Endothelial cell of umbilical vein (primary cell): ENCODE measurements at regions not wholly inside any gene's neighbourhood (a gene's known extent, or its start where the extent isn't known, plus 50 kb on each side); places are given as distances from the start of the nearest gene placed in this dataset.

Source experiments
- BruUV-seq: library from RNA; stranded (reverse); fragments of 400-500 nt; replicated peaks from 2 replicates; lab custom pipeline; 2021; lab: Mats Ljungman, UMichigan
- CTCF ChIA-PET: fragments of 300-600, 350-600 bp; sonication (Branson Sonifier 250); formaldehyde crosslinking; loops from one replicate; lab custom pipeline; 2021; ENCODE audit warnings: antibody characterized with exemption, inconsistent platforms; lab: Charles Lee
- POLR2A ChIA-PET: fragments of 300-600, 350-600 bp; sonication (Branson Sonifier 250); formaldehyde crosslinking; loops from one replicate; lab custom pipeline; 2021; ENCODE audit warnings: antibody characterized with exemption, inconsistent platforms; lab: Charles Lee
- DNase-seq: peaks from one replicate; pipeline ENCODE4 v3.0.0-alpha.2; 2011; ENCODE audit warnings: low read depth, low spot score
- FAIRE-seq: peaks from 2 replicates; lab custom pipeline; 2011; peaks lifted over from hg19 to GRCh38; lab: Jason Lieb, UNC
- H2AFZ ChIP-seq: 2 replicates; pipeline ENCODE4 v1.6.0; 2012; ENCODE audit warnings: low read depth, low read length, control low read depth, inconsistent platforms
- H3K27ac ChIP-seq: 2 replicates; pipeline ENCODE4 v1.5.1; 2011; ENCODE audit warnings: low read depth, mild to moderate bottlenecking, control low read depth, low read length, moderate library complexity; ENCODE audit not compliant: insufficient read depth
- H3K27me3 ChIP-seq, 2 experiments: 2 replicates each; pipeline versions ENCODE4 v1.6.0 to v1.6.1; 2011; ENCODE audit warnings: low read length in 2 of 2, mixed read lengths in 1 of 2; ENCODE audit not compliant: control insufficient read depth in 2 of 2, insufficient read depth in 2 of 2
- H3K36me3 ChIP-seq, 2 experiments: 2 replicates in 1 of 2; 3 replicates in 1 of 2; pipeline ENCODE4 v1.5.1; 2011; ENCODE audit warnings: low read length in 2 of 2, mild to moderate bottlenecking in 1 of 2, moderate library complexity in 1 of 2; ENCODE audit not compliant: control insufficient read depth in 2 of 2, insufficient read depth in 2 of 2; ENCODE audit errors: extremely low read depth in 1 of 2
- H3K4me1 ChIP-seq: 3 replicates; pipeline ENCODE4 v1.5.1; 2011; ENCODE audit warnings: mild to moderate bottlenecking, low read length; ENCODE audit not compliant: control insufficient read depth, insufficient read depth; ENCODE audit errors: extremely low read depth
- H3K4me2 ChIP-seq: 2 replicates; pipeline ENCODE4 v1.6.1; 2011; ENCODE audit warnings: low read length, control low read depth, mixed read lengths; ENCODE audit not compliant: insufficient read depth
- H3K4me3 ChIP-seq, 3 experiments: fragments of 200-600 bp in 1 of 3; sonication (generic), shearing (Covaris generic) in 1 of 3; replicated peaks in 1 of 3; 2 replicates each; pipeline ENCODE4 v1.5.1; 2011 to 2016; ENCODE audit warnings: control low read depth in 3 of 3, low read length in 3 of 3, mild to moderate bottlenecking in 2 of 3, inconsistent platforms in 1 of 3, low read depth in 1 of 3, moderate library complexity in 1 of 3; ENCODE audit not compliant: insufficient read depth in 1 of 3
- H3K79me2 ChIP-seq: 2 replicates; pipeline ENCODE4 v1.6.0; 2012; ENCODE audit warnings: low read length, inconsistent platforms; ENCODE audit not compliant: control insufficient read depth, insufficient read depth
- H3K9ac ChIP-seq: replicated peaks from 2 replicates; pipeline ENCODE3; 2011; ENCODE audit warnings: low read length, control low read depth; ENCODE audit not compliant: insufficient read depth; ENCODE audit errors: extremely low read depth
- H3K9me1 ChIP-seq: replicated peaks from 3 replicates; pipeline ENCODE4 v1.6.0; 2011; ENCODE audit warnings: mild to moderate bottlenecking, low read length; ENCODE audit not compliant: control insufficient read depth, insufficient read depth; ENCODE audit errors: extremely low read depth
- H3K9me3 ChIP-seq: replicated peaks from 2 replicates; pipeline ENCODE4 v1.5.1; 2012; ENCODE audit warnings: low read length, inconsistent platforms; ENCODE audit not compliant: control insufficient read depth, insufficient read depth
- H4K20me1 ChIP-seq: replicated peaks from 2 replicates; pipeline ENCODE3; 2011; ENCODE audit warnings: mild to moderate bottlenecking, low read length; ENCODE audit not compliant: control insufficient read depth, insufficient read depth; ENCODE audit errors: extremely low read depth
- EZH2 ChIP-seq: IDR thresholded peaks from 2 replicates; pipeline ENCODE4 v1.6.1; 2012; ENCODE audit warnings: borderline replicate concordance, low read depth, mild to moderate bottlenecking, moderate library complexity, low read length, inconsistent platforms; ENCODE audit not compliant: severe bottlenecking
- FOS ChIP-seq: IDR thresholded peaks from 2 replicates; pipeline ENCODE4 v1.6.1; 2011; ENCODE audit warnings: mild to moderate bottlenecking, low read length, moderate library complexity, borderline replicate concordance; ENCODE audit not compliant: insufficient read depth
- GATA2 ChIP-seq: IDR thresholded peaks from 2 replicates; pipeline ENCODE4 v1.7.0; 2011; ENCODE audit warnings: low read depth, mild to moderate bottlenecking, moderate library complexity, mixed read lengths, low read length; ENCODE audit not compliant: insufficient read length, insufficient read depth
- JUN ChIP-seq: IDR thresholded peaks from 2 replicates; pipeline ENCODE4 v1.6.1; 2011; ENCODE audit warnings: borderline replicate concordance, low read depth; ENCODE audit not compliant: insufficient read length, insufficient read depth
- MYC ChIP-seq: IDR thresholded peaks from one replicate; pipeline ENCODE4 v1.6.1; 2011; ENCODE audit warnings: mild to moderate bottlenecking, low read depth, low read length
- POLR2A ChIP-seq: IDR thresholded peaks from 2 replicates; pipeline ENCODE4 v1.6.1; 2012; ENCODE audit warnings: low read depth, mild to moderate bottlenecking, control low read depth, low read length
- POLR2AphosphoS5 ChIP-seq: IDR thresholded peaks from 2 replicates; pipeline ENCODE4 v1.6.1; 2012; ENCODE audit warnings: low read depth, mild to moderate bottlenecking, control low read depth, low read length, moderate library complexity; ENCODE audit not compliant: insufficient read depth
- dilution Hi-C: fragments of 300-500 bp; cut with MboI; formaldehyde crosslinking; loops from one replicate; pipeline ENCODE4 v1.15.0; 2019; ENCODE audit warnings: low sequenced_read_pairs; ENCODE audit not compliant: extremely low pct_ligation_motif_present
- intact Hi-C: fragments of 100-400 bp; cut with micrococcal nuclease; formaldehyde crosslinking; loops from one replicate; pipeline ENCODE4 v1.10.0; 2022
- TF ChIP-seq, protein P1 (sequence below): IDR thresholded peaks from 2 replicates; pipeline ENCODE4 v1.6.1; 2011; ENCODE audit not compliant: insufficient read depth, insufficient read length
- TF ChIP-seq, protein P2 (sequence below), 2 donors: IDR thresholded peaks; 1 replicate in 1 of 2; 2 replicates in 1 of 2; pipeline ENCODE4 v1.5.1; 2011; ENCODE audit warnings: low read length in 2 of 2, mild to moderate bottlenecking in 2 of 2, moderate library complexity in 2 of 2, control low read depth in 1 of 2, inconsistent platforms in 1 of 2, low read depth in 1 of 2; ENCODE audit not compliant: insufficient read depth in 1 of 2; ENCODE audit errors: extremely low read depth in 1 of 2

DNA sequence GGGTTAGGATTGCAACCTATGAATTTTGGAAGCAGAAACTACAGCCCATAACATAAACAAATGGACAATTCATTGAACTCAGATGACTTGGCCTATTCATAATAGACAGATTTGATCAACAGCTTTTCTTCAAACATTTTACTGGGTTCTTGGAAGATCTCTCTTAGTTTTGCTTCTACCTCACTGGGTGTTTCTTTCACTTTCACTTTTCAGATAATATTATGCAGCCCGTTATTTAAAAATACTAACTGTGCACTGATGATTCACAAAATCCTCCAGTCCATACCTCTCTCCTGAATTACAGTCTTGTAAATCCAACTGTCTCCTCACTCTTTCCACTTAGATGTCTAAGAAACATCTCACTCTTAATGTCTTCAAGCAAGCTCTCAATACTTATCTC lies 183.5 kb upstream of the IRX1 start:
- CTCF ChIA-PET = no interaction called here
- TF ChIP-seq JUN (no peak), POLR2A (no peak)
- TF ChIP-seq, protein P1, sequence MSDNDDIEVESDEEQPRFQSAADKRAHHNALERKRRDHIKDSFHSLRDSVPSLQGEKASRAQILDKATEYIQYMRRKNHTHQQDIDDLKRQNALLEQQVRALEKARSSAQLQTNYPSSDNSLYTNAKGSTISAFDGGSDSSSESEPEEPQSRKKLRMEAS = no peak
- intact Hi-C loops = no loop called here
- BruUV-seq = no TSS peak
- DNase-seq = no peak
- no peak for FAIRE-seq
- no peak overlapping the region for H3K9ac ChIP-seq
- dilution Hi-C loops = no loop called here
- H3K4me3 ChIP-seq = no peak overlapping the region
- H2AFZ ChIP-seq = no peak overlapping the region
- peaks cover 5% of the 10 kb centered on the region for H3K9me3 ChIP-seq
- H3K36me3 ChIP-seq = no peaks in the 10 kb centered on the region
- no peak overlapping the region for H3K27ac ChIP-seq
- POLR2A ChIA-PET = no interaction called here
- H4K20me1 ChIP-seq = no peaks in the 10 kb centered on the region
- H3K4me1 ChIP-seq = no peaks in the 10 kb centered on the region
- no peak overlapping the region for H3K4me2 ChIP-seq
- no peaks in the 10 kb centered on the region for H3K9me1 ChIP-seq
- H3K27me3 ChIP-seq = no peaks in the 10 kb centered on the region
- H3K79me2 ChIP-seq = no peaks in the 10 kb centered on the region

DNA sequence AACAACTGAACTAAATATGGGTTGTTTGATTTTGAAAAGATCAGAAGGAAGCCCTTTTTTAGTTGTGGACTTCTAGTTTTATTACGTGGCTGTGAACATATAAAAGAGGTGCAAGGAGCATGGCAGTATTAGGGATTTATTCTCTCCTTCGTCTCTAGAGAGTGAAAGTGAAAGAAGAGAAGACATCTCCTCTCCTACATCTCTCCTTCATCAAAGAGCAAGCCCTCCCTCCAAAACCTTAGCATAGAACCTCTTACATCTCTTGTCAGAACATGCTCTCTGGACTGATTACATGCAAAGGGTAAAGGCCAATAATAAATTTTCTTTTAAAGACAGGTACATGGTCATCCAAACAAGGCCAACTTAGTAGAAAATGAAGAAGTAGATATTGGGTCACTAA lies 184.3 kb upstream of the IRX1 start:
- H4K20me1 ChIP-seq = no peaks in the 10 kb centered on the region
- no peak overlapping the region for H2AFZ ChIP-seq
- intact Hi-C loops (no loop called here), dilution Hi-C loops (no loop called here)
- BruUV-seq = no TSS peak
- POLR2A ChIA-PET = no interaction called here
- H3K9ac ChIP-seq = no peak overlapping the region
- TF ChIP-seq EZH2 (no peak), POLR2AphosphoS5 (no peak), GATA2 (no peak), POLR2A (no peak), MYC (no peak), FOS (no peak), JUN (no peak)
- TF ChIP-seq, protein P1 = no peak
- TF ChIP-seq, protein P2, sequence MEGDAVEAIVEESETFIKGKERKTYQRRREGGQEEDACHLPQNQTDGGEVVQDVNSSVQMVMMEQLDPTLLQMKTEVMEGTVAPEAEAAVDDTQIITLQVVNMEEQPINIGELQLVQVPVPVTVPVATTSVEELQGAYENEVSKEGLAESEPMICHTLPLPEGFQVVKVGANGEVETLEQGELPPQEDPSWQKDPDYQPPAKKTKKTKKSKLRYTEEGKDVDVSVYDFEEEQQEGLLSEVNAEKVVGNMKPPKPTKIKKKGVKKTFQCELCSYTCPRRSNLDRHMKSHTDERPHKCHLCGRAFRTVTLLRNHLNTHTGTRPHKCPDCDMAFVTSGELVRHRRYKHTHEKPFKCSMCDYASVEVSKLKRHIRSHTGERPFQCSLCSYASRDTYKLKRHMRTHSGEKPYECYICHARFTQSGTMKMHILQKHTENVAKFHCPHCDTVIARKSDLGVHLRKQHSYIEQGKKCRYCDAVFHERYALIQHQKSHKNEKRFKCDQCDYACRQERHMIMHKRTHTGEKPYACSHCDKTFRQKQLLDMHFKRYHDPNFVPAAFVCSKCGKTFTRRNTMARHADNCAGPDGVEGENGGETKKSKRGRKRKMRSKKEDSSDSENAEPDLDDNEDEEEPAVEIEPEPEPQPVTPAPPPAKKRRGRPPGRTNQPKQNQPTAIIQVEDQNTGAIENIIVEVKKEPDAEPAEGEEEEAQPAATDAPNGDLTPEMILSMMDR (IDR thresholded peaks at IDR 0.05; ENCODE audit: extremely low read depth in 1 of 2, insufficient read depth in 1 of 2, low read depth in 1 of 2, low read length in 2 of 2) = no peak
- H3K27ac ChIP-seq = no peak overlapping the region
- H3K9me3 ChIP-seq = peaks cover 5% of the 10 kb centered on the region
- no peaks in the 10 kb centered on the region for H3K27me3 ChIP-seq
- H3K36me3 ChIP-seq = no peaks in the 10 kb centered on the region
- no peaks in the 10 kb centered on the region for H3K4me1 ChIP-seq
- CTCF ChIA-PET = no interaction called here
- H3K4me2 ChIP-seq = no peak overlapping the region
- DNase-seq (no peak), FAIRE-seq (no peak)
- H3K4me3 ChIP-seq = no peak overlapping the region
- no peaks in the 10 kb centered on the region for H3K79me2 ChIP-seq
- no peaks in the 10 kb centered on the region for H3K9me1 ChIP-seq
